ENCODE measurements at regions not wholly inside any gene's neighbourhood (a gene's known extent, or its start where the extent isn't known, plus 50 kb on each side); places are given as distances from the start of the nearest gene placed in this dataset.

DNA sequence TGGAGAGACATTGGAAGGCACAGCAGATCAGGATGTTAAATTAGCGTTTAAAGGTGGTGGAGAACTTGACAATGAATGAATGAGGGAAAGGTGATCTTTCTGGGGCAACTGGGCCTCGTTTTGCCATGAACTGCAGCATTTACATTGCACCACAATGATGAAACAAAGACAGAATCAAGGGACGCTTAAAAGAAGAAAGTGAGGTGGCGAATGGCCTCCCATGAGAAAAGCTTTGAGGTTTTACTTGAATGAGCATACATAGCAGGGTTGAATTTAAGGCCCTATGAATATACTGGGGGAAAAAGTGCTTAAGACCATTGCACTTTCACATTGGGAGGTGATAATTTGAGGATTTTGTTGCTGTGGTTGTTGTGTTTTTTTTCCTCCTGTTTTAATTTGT lies 476.4 kb downstream of the ISL1 start (continued):
- TF ChIP-seq, protein P1, sequence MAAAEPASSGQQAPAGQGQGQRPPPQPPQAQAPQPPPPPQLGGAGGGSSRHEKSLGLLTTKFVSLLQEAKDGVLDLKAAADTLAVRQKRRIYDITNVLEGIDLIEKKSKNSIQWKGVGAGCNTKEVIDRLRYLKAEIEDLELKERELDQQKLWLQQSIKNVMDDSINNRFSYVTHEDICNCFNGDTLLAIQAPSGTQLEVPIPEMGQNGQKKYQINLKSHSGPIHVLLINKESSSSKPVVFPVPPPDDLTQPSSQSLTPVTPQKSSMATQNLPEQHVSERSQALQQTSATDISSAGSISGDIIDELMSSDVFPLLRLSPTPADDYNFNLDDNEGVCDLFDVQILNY (CRISPR knock-in tag; IDR thresholded peaks at IDR 0.05), result no peak
- TF ChIP-seq JUN (CRISPR knock-in tag; IDR thresholded peaks at IDR 0.05) (no peak), FOXK1 (CRISPR knock-in tag; IDR thresholded peaks at IDR 0.05) (no peak), GTF2I (CRISPR knock-in tag; conservative IDR thresholded peaks at IDR 0.05) (no peak), HMGA2 (CRISPR knock-in tag; IDR thresholded peaks at IDR 0.05) (no peak)

DNA sequence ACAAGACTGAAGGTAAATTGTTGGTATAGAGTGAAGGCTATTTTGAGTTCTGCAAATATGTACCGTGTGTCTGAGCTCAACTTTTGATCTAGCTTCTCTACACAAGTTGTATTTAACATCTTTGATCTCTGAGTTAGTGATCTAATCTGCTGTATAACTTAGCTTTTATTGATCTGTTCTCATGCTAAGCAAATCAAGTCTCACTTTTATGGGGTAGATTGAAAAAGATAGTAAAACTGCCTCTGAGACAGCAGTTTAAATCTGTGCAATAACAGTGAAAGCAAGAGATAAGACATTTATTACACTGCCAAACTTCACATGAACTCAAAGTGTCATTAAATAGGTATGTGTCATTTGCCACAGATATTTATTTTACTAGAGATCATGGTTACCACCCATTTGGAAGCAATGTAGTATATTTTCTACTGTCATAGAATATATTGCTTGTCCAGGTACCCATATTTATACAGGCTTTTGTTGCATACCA lies 477.3 kb downstream of the ISL1 start:
- Mint-ChIP-seq H3K4me3 (no peak overlapping the region), H3K4me1 (peaks cover 17% of the 10 kb centered on the region), H3K27ac (peak overlapping the region; percentile 30; the same call in 1 of the 2 replicates), H3K27me3 (ENCODE audit: low read depth) (no peaks in the 10 kb centered on the region; the same call in 1 of the 2 replicates), H3K9me3 (peaks cover 3% of the 10 kb centered on the region; the same call in 1 of the 2 replicates), H3K36me3 (no peaks in the 10 kb centered on the region)
- ChIA-PET CTCF (no interaction called here), POLR2A (no interaction called here)
- TF ChIP-seq, protein P2, sequence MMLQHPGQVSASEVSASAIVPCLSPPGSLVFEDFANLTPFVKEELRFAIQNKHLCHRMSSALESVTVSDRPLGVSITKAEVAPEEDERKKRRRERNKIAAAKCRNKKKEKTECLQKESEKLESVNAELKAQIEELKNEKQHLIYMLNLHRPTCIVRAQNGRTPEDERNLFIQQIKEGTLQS (CRISPR knock-in tag; conservative IDR thresholded peaks at IDR 0.05), result no peak
- TF ChIP-seq, protein P3, sequence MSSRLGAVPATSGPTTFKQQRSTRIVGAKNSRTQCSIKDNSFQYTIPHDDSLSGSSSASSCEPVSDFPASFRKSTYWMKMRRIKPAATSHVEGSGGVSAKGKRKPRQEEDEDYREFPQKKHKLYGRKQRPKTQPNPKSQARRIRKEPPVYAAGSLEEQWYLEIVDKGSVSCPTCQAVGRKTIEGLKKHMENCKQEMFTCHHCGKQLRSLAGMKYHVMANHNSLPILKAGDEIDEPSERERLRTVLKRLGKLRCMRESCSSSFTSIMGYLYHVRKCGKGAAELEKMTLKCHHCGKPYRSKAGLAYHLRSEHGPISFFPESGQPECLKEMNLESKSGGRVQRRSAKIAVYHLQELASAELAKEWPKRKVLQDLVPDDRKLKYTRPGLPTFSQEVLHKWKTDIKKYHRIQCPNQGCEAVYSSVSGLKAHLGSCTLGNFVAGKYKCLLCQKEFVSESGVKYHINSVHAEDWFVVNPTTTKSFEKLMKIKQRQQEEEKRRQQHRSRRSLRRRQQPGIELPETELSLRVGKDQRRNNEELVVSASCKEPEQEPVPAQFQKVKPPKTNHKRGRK (CRISPR knock-in tag; IDR thresholded peaks at IDR 0.05; ENCODE audit: borderline replicate concordance), result no peak
- TF ChIP-seq, protein P4, sequence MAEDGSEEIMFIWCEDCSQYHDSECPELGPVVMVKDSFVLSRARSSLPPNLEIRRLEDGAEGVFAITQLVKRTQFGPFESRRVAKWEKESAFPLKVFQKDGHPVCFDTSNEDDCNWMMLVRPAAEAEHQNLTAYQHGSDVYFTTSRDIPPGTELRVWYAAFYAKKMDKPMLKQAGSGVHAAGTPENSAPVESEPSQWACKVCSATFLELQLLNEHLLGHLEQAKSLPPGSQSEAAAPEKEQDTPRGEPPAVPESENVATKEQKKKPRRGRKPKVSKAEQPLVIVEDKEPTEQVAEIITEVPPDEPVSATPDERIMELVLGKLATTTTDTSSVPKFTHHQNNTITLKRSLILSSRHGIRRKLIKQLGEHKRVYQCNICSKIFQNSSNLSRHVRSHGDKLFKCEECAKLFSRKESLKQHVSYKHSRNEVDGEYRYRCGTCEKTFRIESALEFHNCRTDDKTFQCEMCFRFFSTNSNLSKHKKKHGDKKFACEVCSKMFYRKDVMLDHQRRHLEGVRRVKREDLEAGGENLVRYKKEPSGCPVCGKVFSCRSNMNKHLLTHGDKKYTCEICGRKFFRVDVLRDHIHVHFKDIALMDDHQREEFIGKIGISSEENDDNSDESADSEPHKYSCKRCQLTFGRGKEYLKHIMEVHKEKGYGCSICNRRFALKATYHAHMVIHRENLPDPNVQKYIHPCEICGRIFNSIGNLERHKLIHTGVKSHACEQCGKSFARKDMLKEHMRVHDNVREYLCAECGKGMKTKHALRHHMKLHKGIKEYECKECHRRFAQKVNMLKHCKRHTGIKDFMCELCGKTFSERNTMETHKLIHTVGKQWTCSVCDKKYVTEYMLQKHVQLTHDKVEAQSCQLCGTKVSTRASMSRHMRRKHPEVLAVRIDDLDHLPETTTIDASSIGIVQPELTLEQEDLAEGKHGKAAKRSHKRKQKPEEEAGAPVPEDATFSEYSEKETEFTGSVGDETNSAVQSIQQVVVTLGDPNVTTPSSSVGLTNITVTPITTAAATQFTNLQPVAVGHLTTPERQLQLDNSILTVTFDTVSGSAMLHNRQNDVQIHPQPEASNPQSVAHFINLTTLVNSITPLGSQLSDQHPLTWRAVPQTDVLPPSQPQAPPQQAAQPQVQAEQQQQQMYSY (CRISPR knock-in tag; IDR thresholded peaks at IDR 0.05), result no peak
- TF ChIP-seq, protein P5, sequence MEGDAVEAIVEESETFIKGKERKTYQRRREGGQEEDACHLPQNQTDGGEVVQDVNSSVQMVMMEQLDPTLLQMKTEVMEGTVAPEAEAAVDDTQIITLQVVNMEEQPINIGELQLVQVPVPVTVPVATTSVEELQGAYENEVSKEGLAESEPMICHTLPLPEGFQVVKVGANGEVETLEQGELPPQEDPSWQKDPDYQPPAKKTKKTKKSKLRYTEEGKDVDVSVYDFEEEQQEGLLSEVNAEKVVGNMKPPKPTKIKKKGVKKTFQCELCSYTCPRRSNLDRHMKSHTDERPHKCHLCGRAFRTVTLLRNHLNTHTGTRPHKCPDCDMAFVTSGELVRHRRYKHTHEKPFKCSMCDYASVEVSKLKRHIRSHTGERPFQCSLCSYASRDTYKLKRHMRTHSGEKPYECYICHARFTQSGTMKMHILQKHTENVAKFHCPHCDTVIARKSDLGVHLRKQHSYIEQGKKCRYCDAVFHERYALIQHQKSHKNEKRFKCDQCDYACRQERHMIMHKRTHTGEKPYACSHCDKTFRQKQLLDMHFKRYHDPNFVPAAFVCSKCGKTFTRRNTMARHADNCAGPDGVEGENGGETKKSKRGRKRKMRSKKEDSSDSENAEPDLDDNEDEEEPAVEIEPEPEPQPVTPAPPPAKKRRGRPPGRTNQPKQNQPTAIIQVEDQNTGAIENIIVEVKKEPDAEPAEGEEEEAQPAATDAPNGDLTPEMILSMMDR (IDR thresholded peaks at IDR 0.05), result no peak
- TF ChIP-seq, protein P6, sequence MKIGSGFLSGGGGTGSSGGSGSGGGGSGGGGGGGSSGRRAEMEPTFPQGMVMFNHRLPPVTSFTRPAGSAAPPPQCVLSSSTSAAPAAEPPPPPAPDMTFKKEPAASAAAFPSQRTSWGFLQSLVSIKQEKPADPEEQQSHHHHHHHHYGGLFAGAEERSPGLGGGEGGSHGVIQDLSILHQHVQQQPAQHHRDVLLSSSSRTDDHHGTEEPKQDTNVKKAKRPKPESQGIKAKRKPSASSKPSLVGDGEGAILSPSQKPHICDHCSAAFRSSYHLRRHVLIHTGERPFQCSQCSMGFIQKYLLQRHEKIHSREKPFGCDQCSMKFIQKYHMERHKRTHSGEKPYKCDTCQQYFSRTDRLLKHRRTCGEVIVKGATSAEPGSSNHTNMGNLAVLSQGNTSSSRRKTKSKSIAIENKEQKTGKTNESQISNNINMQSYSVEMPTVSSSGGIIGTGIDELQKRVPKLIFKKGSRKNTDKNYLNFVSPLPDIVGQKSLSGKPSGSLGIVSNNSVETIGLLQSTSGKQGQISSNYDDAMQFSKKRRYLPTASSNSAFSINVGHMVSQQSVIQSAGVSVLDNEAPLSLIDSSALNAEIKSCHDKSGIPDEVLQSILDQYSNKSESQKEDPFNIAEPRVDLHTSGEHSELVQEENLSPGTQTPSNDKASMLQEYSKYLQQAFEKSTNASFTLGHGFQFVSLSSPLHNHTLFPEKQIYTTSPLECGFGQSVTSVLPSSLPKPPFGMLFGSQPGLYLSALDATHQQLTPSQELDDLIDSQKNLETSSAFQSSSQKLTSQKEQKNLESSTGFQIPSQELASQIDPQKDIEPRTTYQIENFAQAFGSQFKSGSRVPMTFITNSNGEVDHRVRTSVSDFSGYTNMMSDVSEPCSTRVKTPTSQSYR (CRISPR knock-in tag; IDR thresholded peaks at IDR 0.05), result no peak
- TF ChIP-seq SP1 (CRISPR knock-in tag; conservative IDR thresholded peaks at IDR 0.05), result no peak
- TF ChIP-seq, protein P7, sequence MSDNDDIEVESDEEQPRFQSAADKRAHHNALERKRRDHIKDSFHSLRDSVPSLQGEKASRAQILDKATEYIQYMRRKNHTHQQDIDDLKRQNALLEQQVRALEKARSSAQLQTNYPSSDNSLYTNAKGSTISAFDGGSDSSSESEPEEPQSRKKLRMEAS (CRISPR knock-in tag; IDR thresholded peaks at IDR 0.05), result no peak
- no peak for TF ChIP-seq NR1H2 (CRISPR knock-in tag; IDR thresholded peaks at IDR 0.05)
- TF ChIP-seq NR2C2 (CRISPR knock-in tag; IDR thresholded peaks at IDR 0.05), result no peak
- DNase-seq (ENCODE audit: low spot score) (no peak), ATAC-seq (no peak)

Measured in WTC11 (cell line).